DOHH2 (cell line): ENCODE measurements at regions not wholly inside any gene's neighbourhood (a gene's known extent, or its start where the extent isn't known, plus 50 kb on each side); places are given as distances from the start of the nearest gene placed in this dataset.
"Not testable (repeated sequence)": the region's sequence is repeated elsewhere in the genome, so short reads cannot be mapped to it uniquely, and the experiment has no call there.

ENCODE experiments used
- H3F3A ChIP-seq: fragments of 200-600 bp; sonication (generic), shearing (Covaris generic); 2 replicates; pipeline ENCODE4 v1.6.0; 2016; ENCODE audit warnings: antibody characterized with exemption, mild to moderate bottlenecking; ENCODE audit not compliant: control insufficient read depth, insufficient read depth
- H3K27ac ChIP-seq: fragments of 200-600 bp; sonication (generic); 2 replicates; pipeline ENCODE4 v1.5.1; 2014; ENCODE audit warnings: low read depth, mild to moderate bottlenecking, low read length, moderate library complexity
- H3K27me3 ChIP-seq: fragments of 200-600 bp; sonication (generic); 2 replicates; pipeline ENCODE4 v1.6.1; 2014; ENCODE audit warnings: mild to moderate bottlenecking, low read length, mixed read lengths; ENCODE audit not compliant: control insufficient read depth
- H3K36me3 ChIP-seq: fragments of 200-600 bp; sonication (generic); 2 replicates; pipeline ENCODE4 v1.6.1; 2014; ENCODE audit warnings: mild to moderate bottlenecking, low read length, moderate library complexity, mixed read lengths; ENCODE audit not compliant: control insufficient read depth
- H3K4me1 ChIP-seq: fragments of 200-600 bp; sonication (generic); 2 replicates; pipeline ENCODE4 v1.6.1; 2014; ENCODE audit warnings: mild to moderate bottlenecking, low read length, mixed read lengths; ENCODE audit not compliant: control insufficient read depth
- H3K4me2 ChIP-seq: fragments of 200-600 bp; sonication (generic); 2 replicates; pipeline ENCODE4 v1.6.0; 2014; ENCODE audit warnings: mild to moderate bottlenecking, low read length, moderate library complexity
- H3K4me3 ChIP-seq: fragments of 200-600 bp; sonication (generic); 2 replicates; pipeline ENCODE4 v1.5.1; 2014; ENCODE audit warnings: mild to moderate bottlenecking, low read length, mixed read lengths
- H3K79me2 ChIP-seq: fragments of 200-600 bp; sonication (generic); 2 replicates; pipeline ENCODE4 v1.6.1; 2014; ENCODE audit warnings: mild to moderate bottlenecking, low read length, mixed read lengths; ENCODE audit not compliant: control insufficient read depth
- H3K9me2 ChIP-seq: fragments of 200-600 bp; sonication (generic); replicated peaks from 2 replicates; pipeline ENCODE4 v1.6.1; 2014; ENCODE audit warnings: mild to moderate bottlenecking, low read length, mixed read lengths; ENCODE audit not compliant: control insufficient read depth
- H3K9me3 ChIP-seq: fragments of 200-600 bp; sonication (generic); 2 replicates; pipeline ENCODE4 v1.6.1; 2014; ENCODE audit warnings: antibody characterized with exemption, low read length, mixed read lengths; ENCODE audit not compliant: control insufficient read depth, insufficient read depth
- H4K20me1 ChIP-seq: fragments of 200-600 bp; sonication (generic); 2 replicates; pipeline ENCODE4 v1.6.0; 2014; ENCODE audit warnings: low read depth, mild to moderate bottlenecking, antibody characterized with exemption, low read length, moderate library complexity; ENCODE audit not compliant: control insufficient read depth, insufficient read depth
- EZH2phosphoT487 ChIP-seq: fragments of 200-600 bp; sonication (generic); IDR thresholded peaks from 2 replicates; pipeline ENCODE4 v1.6.1; 2017; ENCODE audit warnings: borderline replicate concordance, mild to moderate bottlenecking, antibody characterized with exemption, low read length, moderate library complexity, mixed read lengths
- TF ChIP-seq, protein P1 (sequence below): fragments of 200-600 bp; sonication (generic); IDR thresholded peaks from one replicate; pipeline ENCODE4 v1.5.1; 2014; ENCODE audit warnings: antibody characterized with exemption, mild to moderate bottlenecking, low read depth, low read length; ENCODE audit not compliant: poor library complexity, severe bottlenecking

DNA sequence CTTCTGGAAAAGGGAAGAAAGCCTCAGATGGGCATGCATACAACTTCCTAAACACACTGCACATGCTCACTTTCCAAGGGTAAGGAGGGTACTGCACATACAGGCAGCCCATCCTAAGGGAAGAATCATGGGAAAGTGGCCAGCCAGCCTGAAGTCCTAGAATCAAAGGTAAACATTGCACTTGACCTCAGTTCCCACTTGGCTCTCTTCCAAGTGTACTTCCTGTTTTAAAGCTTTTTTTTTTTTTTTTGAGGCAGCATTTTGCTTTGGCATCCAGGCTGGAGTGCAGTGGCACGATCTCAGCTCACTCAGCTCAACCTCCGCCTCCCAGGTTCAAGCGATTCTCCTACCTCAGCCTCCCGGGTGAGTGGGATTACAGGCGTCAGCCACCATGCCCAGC is 225.3 kb upstream of the EPHA7 start:
- H3K4me1 ChIP-seq, result no peaks in the 10 kb centered on the region
- H3K4me2 ChIP-seq, result no peak overlapping the region
- H3K27ac ChIP-seq, result no peak overlapping the region
- H4K20me1 ChIP-seq, result no peaks in the 10 kb centered on the region
- H3K9me2 ChIP-seq, result no peaks in the 10 kb centered on the region
- no peaks in the 10 kb centered on the region for H3K36me3 ChIP-seq
- TF ChIP-seq, protein P1, sequence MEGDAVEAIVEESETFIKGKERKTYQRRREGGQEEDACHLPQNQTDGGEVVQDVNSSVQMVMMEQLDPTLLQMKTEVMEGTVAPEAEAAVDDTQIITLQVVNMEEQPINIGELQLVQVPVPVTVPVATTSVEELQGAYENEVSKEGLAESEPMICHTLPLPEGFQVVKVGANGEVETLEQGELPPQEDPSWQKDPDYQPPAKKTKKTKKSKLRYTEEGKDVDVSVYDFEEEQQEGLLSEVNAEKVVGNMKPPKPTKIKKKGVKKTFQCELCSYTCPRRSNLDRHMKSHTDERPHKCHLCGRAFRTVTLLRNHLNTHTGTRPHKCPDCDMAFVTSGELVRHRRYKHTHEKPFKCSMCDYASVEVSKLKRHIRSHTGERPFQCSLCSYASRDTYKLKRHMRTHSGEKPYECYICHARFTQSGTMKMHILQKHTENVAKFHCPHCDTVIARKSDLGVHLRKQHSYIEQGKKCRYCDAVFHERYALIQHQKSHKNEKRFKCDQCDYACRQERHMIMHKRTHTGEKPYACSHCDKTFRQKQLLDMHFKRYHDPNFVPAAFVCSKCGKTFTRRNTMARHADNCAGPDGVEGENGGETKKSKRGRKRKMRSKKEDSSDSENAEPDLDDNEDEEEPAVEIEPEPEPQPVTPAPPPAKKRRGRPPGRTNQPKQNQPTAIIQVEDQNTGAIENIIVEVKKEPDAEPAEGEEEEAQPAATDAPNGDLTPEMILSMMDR, result no peak
- TF ChIP-seq EZH2phosphoT487, result no peak
- H3K27me3 ChIP-seq, result no peaks in the 10 kb centered on the region
- no peaks in the 10 kb centered on the region for H3F3A ChIP-seq
- H3K9me3 ChIP-seq, result no peaks in the 10 kb centered on the region; the same call in 1 of the 2 replicates
- no peak overlapping the region for H3K4me3 ChIP-seq
- no peaks in the 10 kb centered on the region for H3K79me2 ChIP-seq

DNA sequence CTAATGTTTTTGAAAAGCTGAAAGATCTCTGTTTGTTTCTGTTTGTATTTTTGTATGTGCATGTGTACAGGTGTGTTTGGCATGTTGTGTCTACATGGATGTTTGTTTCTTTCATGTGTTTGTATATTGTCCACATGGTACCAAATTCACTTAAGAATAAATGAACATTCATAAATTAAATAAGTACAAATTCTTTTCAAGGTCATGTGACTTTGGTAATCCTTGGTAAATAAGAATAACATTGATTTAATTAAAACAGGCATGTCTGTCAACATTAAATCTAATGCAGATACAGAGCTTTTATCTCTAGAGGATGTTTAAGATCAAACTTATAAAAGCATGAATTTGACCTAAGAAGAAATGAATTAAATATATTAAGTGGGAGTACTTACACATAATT is 219.8 kb upstream of the EPHA7 start:
- Histone ChIP-seq H3K9me3 (no peaks in the 10 kb centered on the region; the same call in 1 of the 2 replicates), H4K20me1 (no peaks in the 10 kb centered on the region)
- TF ChIP-seq, protein P1, result no peak
- no peak for TF ChIP-seq EZH2phosphoT487

DNA sequence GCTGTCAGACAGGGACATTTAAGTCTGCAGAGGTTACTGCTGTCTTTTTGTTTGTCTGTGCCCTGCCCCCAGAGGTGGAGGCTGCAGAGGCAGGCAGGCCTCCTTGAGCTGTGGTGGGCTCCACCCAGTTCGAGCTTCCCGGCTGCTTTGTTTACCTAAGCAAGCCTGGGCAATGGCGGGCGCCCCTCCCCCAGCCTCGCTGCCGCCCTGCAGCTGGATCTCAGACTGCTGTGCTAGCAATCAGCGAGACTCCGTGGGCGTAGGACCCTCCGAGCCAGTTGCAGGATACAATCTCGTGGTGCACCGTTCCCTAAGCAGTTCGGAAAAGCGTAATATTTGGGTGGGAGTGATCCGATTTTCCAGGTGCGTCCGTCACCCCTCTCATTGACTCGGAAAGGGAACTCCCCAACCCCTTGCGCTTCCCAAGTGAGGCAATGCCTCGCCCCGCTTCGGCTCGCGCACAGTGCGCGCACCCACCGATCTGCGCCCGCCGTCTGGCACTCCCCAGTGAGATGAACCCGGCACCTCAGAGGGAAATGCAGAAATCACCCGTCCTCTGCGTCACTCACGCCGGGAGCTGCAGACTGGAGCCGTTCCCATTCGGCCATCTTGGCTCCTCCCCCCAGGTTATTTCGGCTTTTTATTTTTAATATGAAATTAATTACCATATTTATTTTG is 217.8 kb upstream of the EPHA7 start:
- not testable (repeated sequence) for H3K27ac ChIP-seq, H4K20me1 ChIP-seq, H3K9me3 ChIP-seq, H3K4me1 ChIP-seq, H3K4me2 ChIP-seq, H3K79me2 ChIP-seq, H3K36me3 ChIP-seq, H3K9me2 ChIP-seq, H3F3A ChIP-seq, H3K27me3 ChIP-seq, H3K4me3 ChIP-seq

More for the DNA sequence above, 219.8 kb upstream of the EPHA7 start:
- Histone ChIP-seq H3K4me2 (no peak overlapping the region), H3K4me3 (no peak overlapping the region), H3K27me3 (no peaks in the 10 kb centered on the region), H3K4me1 (no peaks in the 10 kb centered on the region), H3K9me2 (no peaks in the 10 kb centered on the region), H3K36me3 (no peaks in the 10 kb centered on the region), H3F3A (no peaks in the 10 kb centered on the region), H3K79me2 (no peaks in the 10 kb centered on the region), H3K27ac (no peak overlapping the region)

DNA sequence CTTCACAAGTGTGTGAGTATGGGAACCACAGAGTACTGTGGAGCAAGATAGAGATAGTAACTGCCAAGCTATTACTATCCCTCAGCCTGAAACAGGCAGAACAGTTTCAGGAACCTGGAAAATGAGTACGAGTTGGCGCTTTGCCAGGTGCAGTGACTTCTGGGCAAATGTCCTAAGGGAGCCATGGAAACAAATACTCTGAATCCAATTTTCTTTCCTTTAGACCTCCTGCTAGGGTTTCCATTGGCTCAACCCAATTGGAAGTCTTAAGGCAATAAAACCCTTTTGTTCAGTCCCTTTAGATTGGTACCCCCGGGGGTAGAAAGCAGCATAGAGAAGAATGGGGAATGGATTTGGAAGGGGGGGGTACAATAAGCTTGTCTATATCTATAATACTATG is 205.0 kb upstream of the EPHA7 start:
- Histone ChIP-seq H3K4me2 (no peak overlapping the region), H4K20me1 (no peaks in the 10 kb centered on the region), H3K79me2 (no peaks in the 10 kb centered on the region), H3K4me1 (no peaks in the 10 kb centered on the region), H3K36me3 (no peaks in the 10 kb centered on the region), H3F3A (no peaks in the 10 kb centered on the region), H3K9me2 (no peaks in the 10 kb centered on the region), H3K4me3 (no peak overlapping the region), H3K27me3 (no peaks in the 10 kb centered on the region), H3K9me3 (no peaks in the 10 kb centered on the region), H3K27ac (no peak overlapping the region)
- no peak for TF ChIP-seq EZH2phosphoT487
- TF ChIP-seq, protein P1, result no peak
